Erythroblast (primary cell): ENCODE measurements at regions not wholly inside any gene's neighbourhood (a gene's known extent, or its start where the extent isn't known, plus 50 kb on each side); places are given as distances from the start of the nearest gene placed in this dataset.

ENCODE experiments used
- GATA1 ChIP-seq: IDR thresholded peaks from 2 replicates; pipeline ENCODE4 v1.6.1; 2011; ENCODE audit warnings: low read depth, mild to moderate bottlenecking, control low read depth, low read length, moderate library complexity
- POLR2A ChIP-seq: IDR thresholded peaks from 2 replicates; pipeline ENCODE4 v1.6.1; 2011; ENCODE audit warnings: mild to moderate bottlenecking, low read length

DNA sequence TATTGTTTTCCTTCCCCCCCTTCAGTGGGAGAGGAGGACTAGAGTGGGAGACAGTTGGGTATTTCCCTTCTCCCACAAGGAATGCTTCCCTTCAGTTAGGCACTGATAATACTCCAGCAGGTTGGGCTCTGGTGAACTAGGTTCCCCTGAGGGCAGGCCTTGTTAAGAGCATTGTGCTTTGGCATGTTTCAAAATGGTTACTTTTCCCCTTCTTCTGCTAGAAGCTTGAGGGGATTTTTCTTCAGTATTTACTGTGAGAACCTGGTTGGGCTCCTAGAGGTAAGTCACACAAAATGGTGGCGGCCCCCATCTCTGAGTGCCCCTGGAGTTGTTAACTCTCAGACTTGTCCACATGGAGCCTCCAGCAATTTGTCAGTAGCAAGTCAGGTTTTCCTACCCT is 156.2 kb downstream of the CYB561 start:
- no peak for TF ChIP-seq POLR2A
- TF ChIP-seq GATA1, result no peak
